Hepatocyte (in vitro differentiated cells): ENCODE measurements at regions not wholly inside any gene's neighbourhood (a gene's known extent, or its start where the extent isn't known, plus 50 kb on each side); places are given as distances from the start of the nearest gene placed in this dataset.

Experiments used
- DNase-seq: peaks from one replicate; pipeline ENCODE4 v3.0.0-alpha.2; 2016; ENCODE audit warnings: low spot score
- H2AFZ ChIP-seq: fragments of 200-600 bp; sonication (generic); 2 replicates; pipeline ENCODE4 v1.6.0; 2016; ENCODE audit warnings: antibody characterized with exemption, mild to moderate bottlenecking
- H3K27ac ChIP-seq: fragments of 200-600 bp; sonication (generic); 2 replicates; pipeline ENCODE4 v1.5.1; 2016; ENCODE audit warnings: mild to moderate bottlenecking
- H3K27me3 ChIP-seq: fragments of 200-600 bp; sonication (generic); 2 replicates; pipeline ENCODE4 v1.6.1; 2016
- H3K36me3 ChIP-seq: fragments of 200-600 bp; sonication (generic); replicated peaks from 2 replicates; pipeline ENCODE4 v1.5.1; 2016; ENCODE audit warnings: low read depth; ENCODE audit not compliant: insufficient read depth
- H3K4me1 ChIP-seq: fragments of 200-600 bp; sonication (generic); 2 replicates; pipeline ENCODE4 v1.5.1; 2016; ENCODE audit warnings: mild to moderate bottlenecking, moderate library complexity; ENCODE audit not compliant: insufficient read depth
- H3K4me2 ChIP-seq: fragments of 200-600 bp; sonication (generic); 2 replicates; pipeline ENCODE4 v1.6.0; 2016
- H3K4me3 ChIP-seq: fragments of 200-600 bp; sonication (generic); 2 replicates; pipeline ENCODE4 v1.5.1; 2016; ENCODE audit warnings: mild to moderate bottlenecking
- H3K79me2 ChIP-seq: fragments of 200-600 bp; sonication (generic); 2 replicates; pipeline ENCODE4 v1.6.0; 2017; ENCODE audit warnings: mild to moderate bottlenecking
- H3K9me2 ChIP-seq: fragments of 200-600 bp; sonication (generic); replicated peaks from 2 replicates; pipeline ENCODE4 v1.6.0; 2017; ENCODE audit warnings: mild to moderate bottlenecking; ENCODE audit not compliant: insufficient read depth
- H3K9me3 ChIP-seq: fragments of 200-600 bp; sonication (generic); 2 replicates; pipeline ENCODE4 v1.5.1; 2016; ENCODE audit warnings: low read depth, mild to moderate bottlenecking
- H4K20me1 ChIP-seq: fragments of 200-600 bp; sonication (generic); 2 replicates; pipeline ENCODE4 v1.6.0; 2016; ENCODE audit warnings: mild to moderate bottlenecking; ENCODE audit not compliant: insufficient read depth, poor library complexity, severe bottlenecking
- EZH2 ChIP-seq: fragments of 200-600 bp; sonication (generic); IDR thresholded peaks from 2 replicates; pipeline ENCODE4 v1.6.1; 2016; ENCODE audit warnings: antibody characterized with exemption, mild to moderate bottlenecking, borderline replicate concordance
- EZH2phosphoT487 ChIP-seq: fragments of 200-600 bp; sonication (generic); IDR thresholded peaks from one replicate; pipeline ENCODE4 v1.6.1; 2018; ENCODE audit warnings: antibody characterized with exemption, mild to moderate bottlenecking, low read depth, moderate library complexity; ENCODE audit not compliant: unreplicated experiment, severe bottlenecking
- WGBS: methylation state at CpG from one replicate; pipeline ENCODE4 v1.1.6; 2016; ENCODE audit warnings: low lambda C conversion rate; ENCODE audit errors: missing lambda C conversion rate; 5-methylcytosine and 5-hydroxymethylcytosine counted together
- TF ChIP-seq, protein P1 (sequence below): fragments of 200-600 bp; sonication (generic); IDR thresholded peaks from 2 replicates; pipeline ENCODE4 v1.5.1; 2016; ENCODE audit warnings: antibody characterized with exemption, mild to moderate bottlenecking; ENCODE audit not compliant: poor library complexity

DNA sequence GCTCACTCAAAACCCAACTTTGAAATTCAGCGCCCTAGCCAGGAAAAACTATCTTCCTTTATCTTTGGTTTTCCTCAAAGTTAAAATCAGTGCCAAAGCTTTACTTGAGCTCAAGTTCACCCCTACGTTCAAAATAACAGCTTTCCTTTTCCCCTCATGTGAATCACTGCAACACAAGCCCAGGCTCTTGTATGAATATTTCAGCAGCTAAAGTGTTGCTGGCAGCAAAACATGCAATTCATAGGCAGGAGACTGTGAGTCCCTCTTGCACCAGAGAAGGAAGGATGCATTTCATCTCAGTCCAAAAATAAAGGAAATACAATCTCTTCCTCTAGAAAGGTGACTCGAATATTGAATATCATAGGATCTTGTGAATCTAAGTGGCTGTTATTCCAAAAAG lies 461.3 kb upstream of the SOX11 start:
- H3K79me2 ChIP-seq, result no peaks in the 10 kb centered on the region
- no peaks in the 10 kb centered on the region for H3K9me2 ChIP-seq
- no peaks in the 10 kb centered on the region for H4K20me1 ChIP-seq
- 86% methylated on average over 3 of the region's 3 CpGs for WGBS
- no peak overlapping the region for H3K4me3 ChIP-seq
- H2AFZ ChIP-seq, result no peak overlapping the region
- no peak for DNase-seq
- H3K9me3 ChIP-seq, result no peaks in the 10 kb centered on the region
- no peak for TF ChIP-seq EZH2phosphoT487
- TF ChIP-seq EZH2, result no peak
- TF ChIP-seq, protein P1, sequence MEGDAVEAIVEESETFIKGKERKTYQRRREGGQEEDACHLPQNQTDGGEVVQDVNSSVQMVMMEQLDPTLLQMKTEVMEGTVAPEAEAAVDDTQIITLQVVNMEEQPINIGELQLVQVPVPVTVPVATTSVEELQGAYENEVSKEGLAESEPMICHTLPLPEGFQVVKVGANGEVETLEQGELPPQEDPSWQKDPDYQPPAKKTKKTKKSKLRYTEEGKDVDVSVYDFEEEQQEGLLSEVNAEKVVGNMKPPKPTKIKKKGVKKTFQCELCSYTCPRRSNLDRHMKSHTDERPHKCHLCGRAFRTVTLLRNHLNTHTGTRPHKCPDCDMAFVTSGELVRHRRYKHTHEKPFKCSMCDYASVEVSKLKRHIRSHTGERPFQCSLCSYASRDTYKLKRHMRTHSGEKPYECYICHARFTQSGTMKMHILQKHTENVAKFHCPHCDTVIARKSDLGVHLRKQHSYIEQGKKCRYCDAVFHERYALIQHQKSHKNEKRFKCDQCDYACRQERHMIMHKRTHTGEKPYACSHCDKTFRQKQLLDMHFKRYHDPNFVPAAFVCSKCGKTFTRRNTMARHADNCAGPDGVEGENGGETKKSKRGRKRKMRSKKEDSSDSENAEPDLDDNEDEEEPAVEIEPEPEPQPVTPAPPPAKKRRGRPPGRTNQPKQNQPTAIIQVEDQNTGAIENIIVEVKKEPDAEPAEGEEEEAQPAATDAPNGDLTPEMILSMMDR, result no peak
- no peaks in the 10 kb centered on the region for H3K36me3 ChIP-seq
- no peaks in the 10 kb centered on the region for H3K4me1 ChIP-seq
- no peak overlapping the region for H3K4me2 ChIP-seq
- no peaks in the 10 kb centered on the region for H3K27me3 ChIP-seq
- no peak overlapping the region for H3K27ac ChIP-seq

DNA sequence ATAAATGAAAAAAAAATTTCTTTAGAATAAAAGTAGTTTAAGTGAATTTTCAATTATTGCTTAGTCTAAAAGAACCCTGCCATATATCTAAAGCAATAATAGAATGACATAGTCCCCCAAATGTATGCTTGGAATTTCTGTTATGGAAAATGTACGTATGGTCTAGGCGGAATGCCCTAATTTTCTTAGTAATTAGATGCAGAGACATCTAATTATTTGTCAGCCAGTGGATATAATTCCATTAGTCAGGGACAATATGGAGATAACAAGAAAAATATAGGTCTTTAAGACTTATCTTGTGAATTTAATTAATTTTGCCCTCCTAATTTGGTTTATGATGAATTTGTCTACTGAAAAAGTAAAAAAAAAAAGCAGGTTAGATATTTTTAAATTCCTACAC lies 460.9 kb upstream of the SOX11 start:
- no peak for DNase-seq
- Histone ChIP-seq H3K79me2 (no peaks in the 10 kb centered on the region), H2AFZ (no peak overlapping the region), H3K27me3 (no peaks in the 10 kb centered on the region), H3K4me3 (no peak overlapping the region), H4K20me1 (no peaks in the 10 kb centered on the region), H3K4me1 (no peaks in the 10 kb centered on the region), H3K9me2 (no peaks in the 10 kb centered on the region), H3K9me3 (no peaks in the 10 kb centered on the region), H3K27ac (no peak overlapping the region), H3K36me3 (no peaks in the 10 kb centered on the region), H3K4me2 (no peak overlapping the region)
- TF ChIP-seq, protein P1, result no peak
- no peak for TF ChIP-seq EZH2phosphoT487
- WGBS, result 93% methylated on average over 2 of the region's 2 CpGs

DNA sequence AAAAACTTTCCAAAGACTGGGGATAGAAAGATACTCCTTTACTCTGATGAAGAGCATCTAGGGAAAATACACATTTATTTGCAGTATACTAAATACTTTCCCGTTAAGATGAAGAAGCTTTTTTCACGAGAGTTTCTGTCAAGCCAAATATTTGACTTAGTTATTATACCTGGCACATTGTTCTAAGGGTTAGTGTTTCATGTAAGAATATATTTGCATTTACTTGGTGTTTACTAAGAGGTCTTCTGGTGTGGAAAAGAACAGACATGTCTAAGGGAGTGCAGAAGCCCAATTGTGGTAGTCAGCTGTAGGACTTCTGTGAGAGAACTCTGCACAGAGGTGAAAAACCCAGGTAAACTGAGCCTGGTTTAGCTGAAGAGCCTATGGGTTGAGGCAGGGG lies 457.6 kb upstream of the SOX11 start:
- Histone ChIP-seq H3K27ac (no peak overlapping the region), H3K9me2 (no peaks in the 10 kb centered on the region), H4K20me1 (no peaks in the 10 kb centered on the region), H3K4me1 (no peaks in the 10 kb centered on the region), H3K27me3 (no peaks in the 10 kb centered on the region), H2AFZ (no peak overlapping the region), H3K9me3 (no peaks in the 10 kb centered on the region), H3K4me3 (no peak overlapping the region), H3K79me2 (no peaks in the 10 kb centered on the region), H3K4me2 (no peak overlapping the region), H3K36me3 (no peaks in the 10 kb centered on the region)
- no peak for TF ChIP-seq EZH2
- no peak for TF ChIP-seq EZH2phosphoT487
- TF ChIP-seq, protein P1, result no peak
- WGBS, result 77% methylated on average over 2 of the region's 2 CpGs
- no peak for DNase-seq

DNA sequence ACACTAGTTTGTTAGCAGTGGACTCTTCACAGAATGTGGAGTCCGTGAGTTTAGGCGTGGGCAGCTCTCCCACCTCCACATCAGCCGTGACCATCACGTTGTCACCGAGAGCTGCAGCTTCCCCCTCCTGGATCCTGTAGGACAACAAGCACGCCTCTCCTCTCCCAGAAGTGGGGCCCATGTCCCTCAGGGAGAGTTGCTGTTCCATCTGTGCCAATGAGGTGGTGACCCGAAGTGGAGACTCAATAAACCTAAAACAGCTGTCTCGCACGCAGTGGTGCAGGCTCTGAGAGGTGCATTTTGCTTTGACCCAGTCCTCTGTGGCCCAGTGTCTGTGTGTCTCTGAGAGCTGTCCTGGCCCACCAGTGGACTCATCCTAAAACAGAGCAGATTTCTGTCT lies 456.5 kb upstream of the SOX11 start:
- DNase-seq, result no peak
- TF ChIP-seq, protein P1, result no peak
- TF ChIP-seq EZH2, result no peak
- no peak for TF ChIP-seq EZH2phosphoT487
- WGBS, result 88% methylated on average over 9 of the region's 9 CpGs
- no peaks in the 10 kb centered on the region for H3K79me2 ChIP-seq
- H3K4me2 ChIP-seq, result no peak overlapping the region
- no peaks in the 10 kb centered on the region for H3K27me3 ChIP-seq
- H3K9me2 ChIP-seq, result no peaks in the 10 kb centered on the region
- no peak overlapping the region for H2AFZ ChIP-seq
- H3K9me3 ChIP-seq, result no peaks in the 10 kb centered on the region
- no peak overlapping the region for H3K27ac ChIP-seq
- no peaks in the 10 kb centered on the region for H3K4me1 ChIP-seq
- H3K36me3 ChIP-seq, result no peaks in the 10 kb centered on the region
- no peaks in the 10 kb centered on the region for H4K20me1 ChIP-seq
- H3K4me3 ChIP-seq, result no peak overlapping the region
